CD4-positive, alpha-beta T cell treated with Interleukin-17A for 1 hour (primary cell): ENCODE measurements at regions not wholly inside any gene's neighbourhood (a gene's known extent, or its start where the extent isn't known, plus 50 kb on each side); places are given as distances from the start of the nearest gene placed in this dataset.

Experiments
- DNase-seq: peaks from one replicate; pipeline ENCODE4 v3.0.0-alpha.2; 2020

DNA sequence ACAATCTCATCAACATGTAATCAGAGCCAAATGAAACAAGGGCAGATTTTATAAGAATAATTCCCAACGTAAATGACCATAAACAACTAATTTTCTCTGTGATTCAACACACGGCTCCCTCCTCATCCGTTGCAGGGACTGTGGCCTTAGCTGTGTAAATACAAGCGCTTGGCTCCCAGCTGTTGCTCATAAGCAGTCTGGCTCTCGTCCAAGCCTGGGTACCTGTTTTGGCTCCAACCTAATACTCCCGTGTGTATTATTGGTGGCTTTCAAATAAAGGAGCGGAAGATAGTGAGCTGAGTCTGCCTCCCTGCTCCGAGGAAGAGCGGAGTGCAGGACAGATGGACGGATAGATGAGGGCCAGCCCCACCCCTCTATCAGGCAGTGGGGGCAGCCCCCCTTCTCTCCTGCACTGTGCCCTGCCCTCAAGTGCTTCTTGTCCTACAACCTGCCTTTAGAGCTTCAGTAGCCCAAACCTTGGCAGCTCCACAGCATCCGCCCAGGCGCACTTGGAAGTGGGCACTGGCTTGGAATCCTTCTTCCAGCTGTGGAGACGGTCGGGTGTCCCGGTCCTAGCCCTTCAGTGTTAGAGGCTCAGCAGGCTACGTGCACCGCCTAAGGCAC lies 670.9 kb downstream of the BRD1 start:
- DNase-seq = no peak

DNA sequence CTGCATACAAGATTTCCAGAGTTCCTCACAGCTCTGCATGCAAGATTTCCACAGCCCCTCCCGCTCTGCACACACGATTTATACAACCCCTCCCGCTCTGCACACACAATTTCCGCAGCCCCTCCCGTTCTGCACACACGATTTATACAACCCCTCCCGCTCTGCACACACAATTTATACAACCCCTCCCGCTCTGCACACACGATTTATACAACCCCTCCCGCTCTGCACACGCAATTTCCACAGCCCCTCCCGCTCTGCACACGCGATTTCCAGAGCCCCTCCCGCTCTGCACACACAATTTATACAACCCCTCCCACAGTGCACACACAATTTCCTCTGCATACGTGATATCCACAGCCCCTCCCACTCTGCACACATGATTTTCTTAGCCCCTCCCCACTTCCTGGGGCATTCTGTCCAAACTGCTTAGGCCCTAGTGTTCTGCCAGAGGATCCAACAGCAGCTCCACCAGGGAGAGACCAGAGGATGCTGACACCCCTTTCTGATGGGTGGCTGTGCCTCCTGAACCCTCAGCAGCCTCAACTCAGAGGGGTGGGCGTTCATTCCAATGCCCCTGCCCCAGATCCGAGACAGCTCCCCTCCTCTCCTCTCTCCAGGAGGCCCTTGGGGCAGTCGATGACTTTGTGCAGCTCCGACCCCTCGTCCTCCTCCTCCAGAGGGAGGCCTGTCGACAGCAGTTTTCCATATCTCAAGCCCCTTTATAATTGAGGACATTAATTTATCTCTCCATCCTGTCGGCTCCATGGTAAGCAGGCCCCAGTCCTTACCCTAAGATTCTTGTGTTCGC lies 671.7 kb downstream of the BRD1 start:
- no peak for DNase-seq

DNA sequence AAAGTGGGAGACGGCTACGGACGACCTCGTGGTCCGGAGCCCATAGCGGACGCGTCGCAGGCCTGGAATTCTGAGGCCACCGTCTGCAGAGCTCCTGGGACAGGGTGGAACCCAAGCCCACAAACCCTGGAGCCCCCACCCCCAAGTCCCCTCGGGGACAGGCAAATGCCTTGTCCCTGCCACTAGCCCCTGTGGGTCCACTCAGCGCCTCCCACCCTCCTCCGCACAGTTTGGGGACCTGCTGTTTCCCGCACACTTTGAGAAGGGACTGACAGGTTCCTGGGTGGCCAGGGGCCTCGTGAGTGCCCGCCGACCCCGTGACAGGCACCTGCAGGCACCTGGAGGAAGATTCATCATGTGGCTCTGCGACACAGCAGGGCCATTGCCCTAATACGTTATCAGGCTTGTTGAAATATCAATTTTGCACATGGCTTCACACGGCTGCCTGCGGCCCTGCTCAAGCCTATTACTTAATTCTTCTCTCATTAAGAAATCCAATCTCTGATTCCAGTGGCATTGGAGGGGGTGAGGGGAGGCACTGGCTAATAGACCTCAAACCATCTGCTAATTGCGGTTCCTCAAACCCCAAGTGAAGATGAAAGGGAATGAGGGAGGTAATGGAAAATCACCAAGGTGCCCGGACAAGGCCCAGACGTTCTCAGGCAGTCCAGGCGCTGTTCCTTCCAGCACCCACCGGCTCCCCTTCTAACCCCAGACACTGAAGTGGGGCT lies 672.5 kb downstream of the BRD1 start:
- DNase-seq = no peak

DNA sequence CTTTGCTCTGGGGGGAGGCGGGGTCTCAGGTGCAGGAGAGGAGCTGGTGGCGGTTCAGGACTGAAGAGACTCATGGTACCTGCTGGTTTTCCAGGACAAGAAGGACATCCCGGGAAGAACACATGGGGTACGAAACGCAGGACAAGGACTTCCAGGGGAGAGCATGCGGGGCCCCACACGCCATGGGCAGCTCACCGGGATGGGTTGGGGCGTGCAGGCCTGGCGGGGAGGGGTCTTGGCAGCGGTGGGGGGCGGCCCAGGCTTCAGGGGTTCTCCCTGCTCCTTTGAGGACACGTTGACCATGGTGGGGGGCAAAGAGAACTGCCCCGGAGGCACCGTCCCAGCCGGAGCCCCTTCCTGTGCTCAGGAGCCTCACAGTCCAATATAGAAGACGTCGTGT lies 673.2 kb downstream of the BRD1 start:
- no peak for DNase-seq

DNA sequence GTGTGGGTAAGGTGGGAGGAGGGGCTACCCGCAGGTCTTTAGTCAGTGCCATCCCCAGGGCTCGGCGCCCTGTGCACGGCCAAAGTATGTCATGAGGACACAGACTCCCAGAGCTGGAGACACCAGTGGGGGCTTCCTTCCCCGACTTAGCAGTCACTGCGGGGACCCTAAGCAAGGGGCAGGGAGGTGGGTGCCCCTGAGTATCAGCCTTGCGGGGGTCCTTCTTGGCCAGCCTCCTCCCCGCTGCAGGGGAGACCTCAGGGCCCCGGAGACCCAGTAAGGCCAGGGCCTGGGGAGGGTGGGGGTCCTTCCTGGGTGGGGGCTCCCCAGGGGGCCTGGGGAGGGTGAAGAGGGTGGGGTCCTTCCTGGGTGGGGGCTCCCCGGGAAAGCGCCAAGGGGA lies 673.8 kb downstream of the BRD1 start:
- no peak for DNase-seq

DNA sequence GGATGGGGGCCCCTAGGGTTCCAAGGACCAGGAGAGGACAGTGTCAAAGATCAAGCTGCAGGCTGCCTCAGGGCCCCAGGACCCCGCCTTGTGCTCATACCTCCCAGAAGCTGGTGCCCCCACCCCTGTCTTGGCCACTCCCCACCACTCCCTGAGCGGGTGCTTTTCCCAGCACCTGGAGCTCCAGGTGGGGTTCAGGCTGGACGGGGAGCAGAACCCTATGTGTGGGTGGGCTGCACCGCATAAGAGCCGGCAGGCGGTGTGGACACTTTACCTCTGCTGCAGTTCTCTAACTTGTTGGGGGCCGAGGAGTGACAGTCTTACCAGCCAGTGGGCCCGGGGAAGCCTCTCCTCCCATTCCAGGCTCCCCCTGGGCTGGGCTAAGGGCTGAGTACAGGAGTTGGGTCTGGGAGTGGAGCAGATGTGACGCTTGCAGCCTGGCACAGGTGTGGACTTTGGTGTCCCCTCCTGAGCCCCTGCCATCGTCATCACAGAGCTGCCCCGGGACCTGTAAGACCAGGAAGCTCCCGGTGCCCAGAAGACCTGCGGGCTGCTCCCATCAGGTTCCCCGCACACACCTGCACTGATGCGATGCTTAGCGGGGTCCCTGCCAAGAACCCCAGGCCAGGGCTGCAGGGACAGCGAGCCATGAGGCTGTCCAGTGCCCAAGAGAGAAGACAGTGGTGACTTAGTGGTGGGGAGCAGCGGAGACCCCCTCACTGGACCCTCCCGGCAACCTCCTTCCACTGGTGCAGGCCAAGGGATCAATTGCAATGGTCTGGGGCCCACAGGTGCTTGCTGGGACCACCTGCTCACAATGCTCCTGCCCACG lies 674.5 kb downstream of the BRD1 start:
- DNase-seq = no peak

DNA sequence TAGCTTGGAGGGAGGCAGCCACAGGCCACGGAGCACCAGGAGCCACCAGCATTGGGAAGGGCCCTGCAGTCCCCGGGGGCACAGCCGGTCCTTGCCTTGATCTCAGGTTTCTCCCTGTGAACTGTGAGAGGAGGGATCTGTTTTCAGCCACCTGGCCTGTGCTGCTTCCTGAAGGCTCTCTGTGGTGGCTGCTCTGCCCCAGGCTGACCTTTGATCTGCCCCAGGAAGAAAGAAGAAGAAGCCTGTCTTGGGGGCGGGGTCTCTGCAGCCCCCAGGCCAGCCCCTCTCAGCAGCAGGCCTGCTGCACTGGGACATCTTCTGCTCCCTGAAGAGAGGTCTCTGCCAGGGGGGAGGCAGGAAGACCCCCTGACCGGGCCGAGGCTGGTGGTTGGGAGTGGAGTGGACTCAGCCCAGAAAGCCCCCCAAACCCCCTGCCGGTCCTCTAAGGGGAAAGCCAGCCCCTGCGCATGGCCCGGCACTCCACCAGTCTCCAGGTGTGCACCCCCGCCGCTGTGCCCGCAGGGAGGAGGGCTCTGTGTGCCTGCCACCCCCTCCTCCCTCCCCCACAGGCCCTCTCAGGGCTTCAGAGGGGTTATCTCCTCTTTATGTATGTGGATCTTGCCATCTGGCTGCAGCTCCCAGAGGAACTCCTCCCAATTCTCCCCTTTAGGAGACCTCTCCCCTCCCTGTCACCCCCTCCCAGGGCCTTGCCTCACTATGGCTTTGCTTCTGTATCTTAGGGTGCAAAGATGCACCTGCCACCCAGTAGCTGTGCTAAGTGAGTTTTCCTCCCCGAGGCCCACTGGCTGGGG lies 675.3 kb downstream of the BRD1 start:
- DNase-seq = no peak

DNA sequence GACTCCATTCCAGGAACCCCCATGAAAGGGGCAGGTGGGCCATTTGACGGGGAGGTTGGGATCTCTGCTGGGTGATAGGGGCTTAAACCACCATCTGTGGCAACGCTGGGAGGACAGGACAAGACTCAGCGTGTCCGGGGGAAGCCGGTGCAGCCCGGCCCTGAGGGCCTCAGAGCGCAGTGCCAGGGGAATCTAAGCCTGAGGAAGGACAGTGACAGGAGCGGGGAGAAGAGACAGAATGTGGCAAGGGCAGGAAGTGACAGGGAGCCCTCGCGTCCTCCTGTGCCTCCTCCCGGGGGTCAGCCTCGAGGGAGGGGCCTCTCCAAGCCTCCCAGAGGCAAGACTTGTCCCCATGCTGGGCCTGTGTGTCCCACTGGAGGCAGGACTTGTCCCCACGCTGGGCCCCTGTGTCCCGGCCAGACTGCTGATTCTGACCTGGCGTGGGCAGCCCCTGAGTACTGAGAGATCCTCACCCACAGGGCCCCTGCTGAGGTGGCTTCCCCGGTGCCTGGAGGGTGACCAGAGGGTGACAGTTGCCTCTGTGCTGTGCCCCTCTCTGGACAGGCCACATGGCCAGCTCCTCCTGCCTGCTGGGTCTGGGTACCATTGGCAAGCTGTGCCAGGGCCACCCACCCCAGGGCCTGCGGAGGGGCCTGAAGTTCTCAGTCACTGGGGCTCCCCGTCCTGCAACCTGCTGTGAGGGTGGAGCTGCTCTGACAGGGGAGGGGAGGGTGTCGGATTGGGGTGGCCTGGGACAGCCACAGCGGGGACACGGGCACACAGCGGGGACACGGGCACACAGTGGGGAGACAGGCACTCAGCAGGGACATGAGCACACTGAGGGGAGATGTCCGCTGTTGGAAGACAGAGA lies 676.2 kb downstream of the BRD1 start:
- DNase-seq = no peak

DNA sequence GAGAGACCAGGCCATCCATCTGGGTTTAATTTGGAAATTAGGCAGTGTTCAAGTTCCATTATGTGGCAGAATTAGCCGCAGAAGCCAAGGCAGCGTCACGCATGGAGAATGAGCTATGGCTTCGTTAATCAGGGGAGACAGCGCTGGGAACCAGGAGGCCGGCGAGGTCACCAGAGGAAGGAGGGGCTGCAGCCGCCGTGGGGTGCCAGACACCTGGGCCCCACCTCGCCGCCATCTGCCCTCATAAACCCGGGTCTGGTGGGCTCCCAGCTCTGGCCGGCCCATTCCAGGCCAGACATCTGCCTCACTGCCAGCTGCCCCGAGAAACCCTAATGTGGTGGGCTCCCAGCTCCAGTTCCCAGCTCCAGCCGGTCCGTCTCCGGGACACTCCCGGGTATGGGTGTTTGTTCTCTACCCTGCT lies 676.9 kb downstream of the BRD1 start:
- no peak for DNase-seq

DNA sequence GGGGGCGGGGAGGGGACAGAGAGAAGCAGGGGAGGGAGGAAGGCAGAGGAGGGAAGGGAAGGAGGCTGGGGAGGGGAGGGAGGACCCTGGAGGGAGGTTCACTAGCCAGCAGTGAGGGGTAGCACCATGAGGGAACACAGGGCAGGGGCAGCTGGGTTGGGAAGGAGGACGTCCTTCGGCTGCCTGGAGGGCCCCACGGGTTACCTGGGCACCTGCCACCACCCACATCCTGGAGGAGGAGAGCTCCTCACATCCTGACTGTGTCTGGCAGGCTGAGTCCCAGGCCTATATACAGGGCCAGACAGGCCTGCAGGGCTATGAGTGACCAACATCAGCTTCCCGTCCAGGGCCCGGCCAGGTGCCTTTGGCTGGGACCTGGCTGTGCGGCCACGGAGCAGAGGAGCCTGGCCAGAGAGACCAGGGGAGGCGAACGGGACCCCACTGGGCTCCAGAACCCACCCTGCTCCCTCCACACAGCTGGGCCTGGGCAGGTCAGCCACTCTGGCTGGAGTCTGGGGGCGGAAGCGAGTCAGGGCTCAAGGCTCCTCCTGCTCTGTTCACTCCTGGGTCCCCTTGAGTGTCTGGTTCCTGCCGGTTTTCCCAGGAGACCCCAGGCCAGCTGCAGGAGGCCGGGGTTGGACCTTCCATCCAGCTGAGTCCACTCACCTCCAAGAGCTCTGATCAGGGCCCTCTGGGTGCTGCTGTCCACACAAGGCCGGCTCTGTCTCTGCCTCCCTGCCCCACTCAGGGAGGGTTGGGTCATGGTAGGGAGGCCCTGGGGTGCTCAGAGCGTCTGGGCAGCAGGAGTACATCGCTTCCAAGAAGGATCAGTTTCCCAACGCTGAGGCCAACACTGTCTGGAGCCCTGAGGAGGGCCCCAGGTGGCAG lies 677.7 kb downstream of the BRD1 start:
- DNase-seq = no peak

DNA sequence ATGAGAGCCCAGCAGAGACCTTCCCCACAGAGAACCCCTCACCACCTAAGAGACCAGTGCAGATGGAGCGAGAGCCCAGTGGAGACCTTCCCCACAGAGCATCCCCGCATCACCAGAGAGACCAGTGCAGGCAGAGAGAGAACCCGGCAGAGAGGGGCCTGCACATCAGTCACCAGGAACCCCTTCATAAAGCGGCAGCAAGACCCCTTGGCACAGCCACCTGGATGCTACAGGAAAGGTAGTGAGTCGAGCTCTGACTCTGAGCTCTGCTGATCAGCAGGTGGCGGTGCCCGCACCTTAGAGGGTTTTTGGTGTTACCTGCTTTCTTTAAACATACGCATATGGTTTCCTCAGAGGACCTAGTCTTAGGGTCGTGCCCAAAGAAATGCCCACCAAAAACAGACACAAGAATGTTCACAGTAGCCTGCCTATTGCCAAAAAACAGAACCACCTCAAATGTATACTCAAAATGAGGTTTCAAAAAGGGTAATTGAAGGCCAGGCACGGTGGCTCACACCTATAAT lies 678.7 kb downstream of the BRD1 start:
- DNase-seq = no peak

DNA sequence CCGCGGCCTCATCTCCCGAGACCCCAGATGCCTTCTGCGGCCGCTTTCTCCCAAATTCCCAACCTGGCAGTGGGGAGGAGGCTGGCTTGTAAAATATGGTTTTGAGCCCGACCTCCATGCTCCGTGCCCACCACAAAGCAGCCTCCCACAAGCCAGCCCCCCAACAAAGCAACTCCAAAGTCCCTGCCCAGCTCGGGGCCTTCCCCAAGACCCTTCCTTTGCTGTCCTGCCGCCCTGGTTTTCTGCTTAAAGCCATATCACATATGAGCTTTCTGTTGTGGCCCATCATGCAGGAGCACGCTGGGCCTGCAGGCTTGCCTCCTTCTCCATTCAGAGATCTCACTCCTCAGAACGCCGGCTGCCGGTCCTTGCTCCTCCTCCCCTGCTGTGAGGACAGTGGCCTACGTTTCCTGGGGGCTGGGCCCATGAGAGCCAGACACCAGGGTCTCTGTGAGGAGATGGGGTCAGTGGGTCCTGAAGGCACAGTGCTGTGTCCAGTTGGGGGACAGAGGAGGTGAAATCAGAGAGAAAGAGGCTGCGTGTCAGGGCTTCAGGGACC lies 680.0 kb downstream of the BRD1 start:
- DNase-seq = no peak

DNA sequence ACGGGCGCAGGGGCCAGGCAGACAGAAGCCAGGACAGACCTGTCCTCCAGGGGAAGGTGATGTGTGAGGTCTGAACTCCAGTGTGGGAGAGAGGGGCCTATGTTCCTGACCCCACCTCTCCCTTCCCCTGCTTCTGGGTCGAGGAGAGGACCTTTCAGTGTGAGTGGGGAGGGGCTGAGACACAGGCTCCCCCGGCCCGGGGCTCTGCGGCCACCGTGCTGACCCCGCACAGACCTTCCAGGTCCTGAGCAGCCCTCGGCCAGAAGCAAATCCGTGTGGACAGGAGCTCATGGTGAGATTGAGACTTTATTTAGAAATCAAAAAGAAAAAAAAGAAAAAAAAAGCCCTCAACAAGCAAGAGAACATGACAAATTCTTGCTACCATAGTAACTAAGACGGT lies 680.5 kb downstream of the BRD1 start:
- no peak for DNase-seq

DNA sequence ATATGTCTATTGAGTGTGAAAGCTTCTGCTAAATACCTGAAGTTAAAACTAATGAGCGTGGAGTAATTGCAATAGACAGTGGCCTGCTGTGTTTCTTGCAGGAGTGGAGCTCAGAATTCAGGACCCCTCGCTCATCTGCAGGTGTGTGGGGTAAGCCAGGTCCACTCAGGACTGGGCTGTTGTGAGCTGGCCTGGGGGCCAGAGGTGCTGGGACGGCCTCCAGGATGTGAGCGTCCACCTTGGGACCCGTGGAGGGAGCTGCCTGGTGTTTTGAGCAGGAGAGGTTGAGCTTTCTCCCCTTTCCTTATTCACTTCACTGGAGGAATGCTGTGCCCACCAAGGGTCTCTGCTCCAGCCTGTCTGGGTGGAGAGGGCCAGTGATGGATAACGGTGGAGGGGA lies 681.2 kb downstream of the BRD1 start:
- DNase-seq = no peak

DNA sequence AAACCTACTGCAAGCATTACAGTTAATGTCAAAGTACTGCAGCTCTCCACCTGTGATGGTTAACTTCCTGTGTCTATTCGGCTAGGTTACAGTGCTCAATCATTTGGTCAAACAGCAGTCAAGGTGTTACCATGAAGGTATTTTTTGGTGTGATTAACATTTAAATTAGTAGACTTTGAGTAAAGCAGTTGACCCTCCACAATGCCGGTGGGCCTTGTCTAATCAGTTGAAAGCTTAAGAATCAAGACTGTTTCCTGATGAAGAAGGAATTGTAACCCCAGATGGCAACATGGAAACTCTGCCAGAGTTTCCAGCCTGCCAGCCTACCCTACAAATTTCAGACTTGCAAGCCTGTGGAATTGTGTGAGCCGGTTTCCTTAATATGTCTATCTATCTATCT lies 683.9 kb downstream of the BRD1 start:
- DNase-seq = no peak

DNA sequence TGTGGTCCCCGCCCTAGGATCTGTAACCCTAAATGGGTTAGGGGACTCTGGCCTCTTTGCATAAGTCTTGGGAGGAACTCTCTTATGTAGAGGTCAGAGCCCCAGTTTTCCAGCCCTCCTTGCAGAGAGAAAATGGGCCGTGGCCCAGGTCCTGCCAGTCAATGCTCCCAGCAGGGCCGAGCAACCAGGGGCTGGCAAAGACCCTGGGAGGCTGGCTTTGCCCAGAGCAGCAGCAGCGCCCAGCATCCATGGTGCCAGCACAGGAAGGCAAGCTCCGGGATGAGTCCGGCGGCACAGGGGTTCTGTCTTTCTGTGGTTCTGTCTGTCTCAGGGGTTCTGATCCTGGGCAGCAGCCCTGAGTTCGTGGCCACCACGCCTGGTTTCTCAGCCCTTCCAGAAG lies 684.8 kb downstream of the BRD1 start:
- DNase-seq = no peak

DNA sequence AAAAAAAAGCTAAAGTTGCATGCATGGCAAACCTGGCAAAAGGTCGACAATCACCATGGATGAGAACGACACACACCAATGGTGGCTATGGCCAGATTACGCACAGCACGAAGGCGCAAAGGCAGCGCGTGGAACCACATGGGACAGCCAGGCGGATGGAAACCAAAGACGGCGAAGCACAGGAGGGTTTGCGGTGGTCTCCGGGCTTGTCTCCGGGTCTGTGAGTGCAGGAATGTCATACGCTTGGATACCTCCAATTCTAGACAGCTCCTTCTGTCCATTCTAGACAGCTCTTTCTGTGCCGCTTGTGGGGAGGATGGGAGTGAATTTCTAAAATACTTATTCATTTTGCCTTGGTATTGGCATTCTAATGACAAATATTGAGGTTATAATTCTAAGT lies 685.4 kb downstream of the BRD1 start:
- no peak for DNase-seq

DNA sequence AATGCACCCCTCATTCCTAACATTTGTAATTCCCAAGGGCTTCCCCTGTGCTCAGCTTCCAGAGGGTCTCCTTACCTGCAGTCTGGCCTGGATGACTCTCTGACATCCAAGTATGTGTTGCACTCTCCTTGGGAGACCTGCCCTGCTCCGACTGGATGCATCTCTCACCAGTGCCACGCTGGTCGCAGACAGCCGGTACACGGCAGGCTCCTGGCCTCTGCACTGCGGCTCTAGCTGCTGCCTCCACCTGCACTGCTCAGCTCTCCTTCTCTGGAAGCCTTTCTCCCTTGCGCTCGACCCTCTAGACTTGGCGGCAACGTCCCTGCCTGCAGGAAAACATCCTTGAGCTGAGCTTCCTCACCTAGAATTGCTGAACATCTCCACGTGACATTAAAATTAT lies 685.9 kb downstream of the BRD1 start:
- no peak for DNase-seq

DNA sequence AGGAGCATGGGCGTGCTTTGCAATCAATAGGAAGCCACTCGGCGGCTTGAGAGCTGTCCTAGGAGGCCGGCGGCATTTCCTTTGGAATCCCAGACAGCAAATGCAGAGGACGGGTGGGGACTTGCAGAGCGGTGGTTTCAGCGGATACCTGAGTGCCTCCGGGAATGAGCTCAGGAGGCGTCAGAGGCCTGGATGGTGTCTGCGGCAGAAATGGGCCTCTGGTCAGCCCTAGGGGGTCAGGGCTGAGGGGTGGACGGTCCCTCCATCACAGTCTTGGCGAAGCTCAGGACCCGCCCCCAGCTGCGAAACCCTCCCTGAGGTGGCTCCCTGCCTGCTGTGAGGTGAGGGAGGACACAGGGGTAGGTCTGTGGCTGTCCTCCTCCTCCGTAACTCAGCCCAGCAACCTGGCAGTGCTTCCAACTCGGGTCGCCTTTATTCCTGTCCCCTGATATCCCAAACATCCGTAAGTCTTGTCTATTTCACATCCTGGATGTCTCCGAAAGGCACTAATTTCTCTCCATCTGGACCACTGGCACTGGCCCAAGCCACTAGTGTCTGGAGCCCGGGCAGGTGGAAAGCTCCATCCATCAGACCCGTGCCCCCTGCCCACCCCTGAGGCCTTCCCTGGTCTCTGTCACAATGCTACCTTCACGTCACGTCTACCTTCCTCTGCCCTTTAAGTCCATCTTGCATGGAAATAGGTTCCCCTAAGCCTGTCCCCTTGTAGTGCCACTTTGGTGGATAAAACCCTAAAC lies 686.6 kb downstream of the BRD1 start:
- DNase-seq = no peak
